Kidney epithelial cell (primary cell): ENCODE measurements at regions not wholly inside any gene's neighbourhood (a gene's known extent, or its start where the extent isn't known, plus 50 kb on each side); places are given as distances from the start of the nearest gene placed in this dataset.

ENCODE experiments used
- DNase-seq: peaks from one replicate; pipeline ENCODE4 v3.0.0-alpha.2; 2010; ENCODE audit warnings: low read depth
- H3K27me3 ChIP-seq: 2 replicates; pipeline ENCODE4 v1.6.0; 2011; ENCODE audit warnings: low read length; ENCODE audit not compliant: control insufficient read depth, insufficient read depth
- H3K36me3 ChIP-seq: 2 replicates; pipeline ENCODE4 v1.5.1; 2011; ENCODE audit warnings: low read length; ENCODE audit not compliant: control insufficient read depth, insufficient read depth
- H3K4me3 ChIP-seq: 2 replicates; pipeline ENCODE4 v1.5.1; 2011; ENCODE audit warnings: low read depth, mild to moderate bottlenecking, control low read depth, low read length
- CTCF ChIP-seq: IDR thresholded peaks from 2 replicates; pipeline ENCODE4 v1.5.1; 2011; ENCODE audit warnings: mild to moderate bottlenecking, moderate library complexity, low read length, control low read depth, inconsistent platforms; ENCODE audit not compliant: insufficient read depth, poor library complexity, severe bottlenecking

GRCh38 chr13:106927421-106927820 is 359.5 kb upstream of the ARGLU1 start:
- no peak overlapping the region for H3K4me3 ChIP-seq
- H3K27me3 ChIP-seq: no peaks in the 10 kb centered on the region
- no peak for DNase-seq
- TF ChIP-seq CTCF: no peak
- no peaks in the 10 kb centered on the region for H3K36me3 ChIP-seq

DNA sequence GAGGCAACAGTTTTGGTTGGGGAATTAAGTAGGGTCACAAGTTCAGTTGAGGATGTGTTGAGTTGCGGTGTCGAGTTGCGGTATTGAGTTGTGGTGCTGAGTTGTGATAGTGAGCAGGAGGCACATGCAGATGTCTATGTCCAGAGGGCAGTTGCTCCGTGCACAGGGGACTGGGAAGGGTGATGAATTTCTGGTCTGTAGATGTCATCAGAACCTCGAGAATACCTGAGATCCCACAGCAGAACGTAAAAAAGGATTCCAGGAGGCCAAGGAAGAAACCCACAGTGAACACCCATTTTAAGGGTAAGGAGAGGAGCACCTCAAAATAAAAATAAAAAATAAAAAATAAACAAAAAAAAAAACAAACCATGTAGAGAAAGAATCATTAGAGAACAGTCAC is 354.4 kb upstream of the ARGLU1 start:
- TF ChIP-seq CTCF: no peak
- DNase-seq: no peak
- Histone ChIP-seq H3K4me3 (no peak overlapping the region), H3K36me3 (no peaks in the 10 kb centered on the region), H3K27me3 (no peaks in the 10 kb centered on the region)

GRCh38 chr13:106919638-106920037 is 351.7 kb upstream of the ARGLU1 start:
- DNase-seq: no peak
- no peak overlapping the region for H3K4me3 ChIP-seq
- no peak for TF ChIP-seq CTCF
- H3K27me3 ChIP-seq: no peaks in the 10 kb centered on the region
- no peaks in the 10 kb centered on the region for H3K36me3 ChIP-seq

- H3K36me3 ChIP-seq: no peaks in the 10 kb centered on the region
- H3K4me3 ChIP-seq: no peak overlapping the region
- no peaks in the 10 kb centered on the region for H3K27me3 ChIP-seq
- TF ChIP-seq CTCF: no peak
- no peak for DNase-seq
These were observed 351.2 kb upstream of the ARGLU1 start for GRCh38 chr13:106919133-106919532.

DNA sequence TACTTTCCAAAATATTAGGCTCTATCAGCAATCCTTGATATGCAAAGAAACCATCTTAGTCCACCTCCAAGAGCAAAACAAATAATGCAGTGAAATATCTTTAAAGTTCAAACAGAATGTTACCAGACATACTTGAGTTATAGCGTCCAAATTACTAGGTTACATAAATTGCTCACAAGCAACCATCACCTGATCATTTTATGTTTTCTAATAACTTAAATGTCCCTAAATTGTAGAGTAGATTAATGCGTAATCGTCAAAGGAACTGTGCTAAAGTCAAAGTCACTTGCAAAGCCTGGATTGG is 350.6 kb upstream of the ARGLU1 start:
- Histone ChIP-seq H3K27me3 (no peaks in the 10 kb centered on the region), H3K36me3 (no peaks in the 10 kb centered on the region), H3K4me3 (no peak overlapping the region)
- DNase-seq: no peak
- TF ChIP-seq CTCF: no peak

- DNase-seq: no peak
- TF ChIP-seq CTCF: peak; percentile 92
- Histone ChIP-seq H3K4me3 (peak overlapping the region; percentile 48), H3K36me3 (no peaks in the 10 kb centered on the region), H3K27me3 (no peaks in the 10 kb centered on the region)
These were observed 350.0 kb upstream of the ARGLU1 start for GRCh38 chr13:106917673-106918556.
